C4-2B (cell line): ENCODE measurements at regions not wholly inside any gene's neighbourhood (a gene's known extent, or its start where the extent isn't known, plus 50 kb on each side); places are given as distances from the start of the nearest gene placed in this dataset.

Source experiments
- ZFX ChIP-seq: fragments of 450-650 bp; IDR thresholded peaks from 2 replicates; pipeline ENCODE4 v1.6.1; 2017
- TF ChIP-seq, protein P1 (sequence below): fragments of 450-650 bp; conservative IDR thresholded peaks from 2 replicates; pipeline ENCODE4 v1.5.1; 2017; ENCODE audit warnings: mild to moderate bottlenecking

DNA sequence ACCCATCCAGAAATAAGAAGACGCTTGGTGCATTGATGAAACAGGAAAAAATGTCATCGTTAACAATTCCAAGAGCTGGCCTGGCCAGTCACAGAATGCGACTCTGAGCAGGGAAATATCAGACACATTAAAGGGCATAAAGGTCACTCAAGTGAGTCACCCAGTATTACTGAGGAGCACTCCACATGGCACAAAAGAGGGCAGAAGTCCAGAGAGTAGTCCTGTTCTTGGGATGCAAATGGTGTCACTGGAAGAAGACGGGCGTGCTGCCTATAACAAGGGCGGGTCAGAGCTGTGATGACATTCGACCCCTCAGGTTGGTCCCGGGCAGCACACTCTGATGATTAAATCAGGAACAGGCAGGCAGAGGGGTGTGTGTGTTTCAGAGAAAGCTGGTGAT, 720.3 kb downstream of the UQCRFS1 start:
- TF ChIP-seq, protein P1, sequence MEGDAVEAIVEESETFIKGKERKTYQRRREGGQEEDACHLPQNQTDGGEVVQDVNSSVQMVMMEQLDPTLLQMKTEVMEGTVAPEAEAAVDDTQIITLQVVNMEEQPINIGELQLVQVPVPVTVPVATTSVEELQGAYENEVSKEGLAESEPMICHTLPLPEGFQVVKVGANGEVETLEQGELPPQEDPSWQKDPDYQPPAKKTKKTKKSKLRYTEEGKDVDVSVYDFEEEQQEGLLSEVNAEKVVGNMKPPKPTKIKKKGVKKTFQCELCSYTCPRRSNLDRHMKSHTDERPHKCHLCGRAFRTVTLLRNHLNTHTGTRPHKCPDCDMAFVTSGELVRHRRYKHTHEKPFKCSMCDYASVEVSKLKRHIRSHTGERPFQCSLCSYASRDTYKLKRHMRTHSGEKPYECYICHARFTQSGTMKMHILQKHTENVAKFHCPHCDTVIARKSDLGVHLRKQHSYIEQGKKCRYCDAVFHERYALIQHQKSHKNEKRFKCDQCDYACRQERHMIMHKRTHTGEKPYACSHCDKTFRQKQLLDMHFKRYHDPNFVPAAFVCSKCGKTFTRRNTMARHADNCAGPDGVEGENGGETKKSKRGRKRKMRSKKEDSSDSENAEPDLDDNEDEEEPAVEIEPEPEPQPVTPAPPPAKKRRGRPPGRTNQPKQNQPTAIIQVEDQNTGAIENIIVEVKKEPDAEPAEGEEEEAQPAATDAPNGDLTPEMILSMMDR: no peak
- TF ChIP-seq ZFX: no peak
